CD4-positive, alpha-beta T cell treated with Interferon alpha-2 for 1 hour (primary cell): ENCODE measurements at regions not wholly inside any gene's neighbourhood (a gene's known extent, or its start where the extent isn't known, plus 50 kb on each side); places are given as distances from the start of the nearest gene placed in this dataset.

Experiments used
- DNase-seq, 2 donors: peaks; one replicate each; pipeline ENCODE4 v3.0.0-alpha.2; 2020 to 2022

- no peak for DNase-seq
These were observed 154.9 kb upstream of the PWP1 start for GRCh38 chr12:107530701-107531100.

- no peak for DNase-seq
These were observed 152.4 kb upstream of the PWP1 start for GRCh38 chr12:107533218-107533617.

- no peak for DNase-seq
These were observed 149.0 kb upstream of the PWP1 start for GRCh38 chr12:107536613-107537012.

GRCh38 chr12:107537464-107538119 is 148.0 kb upstream of the PWP1 start:
- DNase-seq: no peak

- DNase-seq: no peak
These were observed 146.2 kb upstream of the PWP1 start for GRCh38 chr12:107539196-107539939.

GRCh38 chr12:107541001-107541705 is 144.4 kb upstream of the PWP1 start:
- no peak for DNase-seq

- DNase-seq: no peak
These were observed 142.2 kb upstream of the PWP1 start for GRCh38 chr12:107543416-107543815.

- DNase-seq: no peak
These were observed 141.8 kb upstream of the PWP1 start for GRCh38 chr12:107543841-107544240.

GRCh38 chr12:107544937-107545336 is 140.7 kb upstream of the PWP1 start:
- DNase-seq: no peak

GRCh38 chr12:107545737-107546353 is 139.8 kb upstream of the PWP1 start:
- no peak for DNase-seq

- DNase-seq: no peak
These were observed 138.2 kb upstream of the PWP1 start for GRCh38 chr12:107547389-107547788.

- no peak for DNase-seq
These were observed 135.7 kb upstream of the PWP1 start for GRCh38 chr12:107549651-107550480.

- DNase-seq: no peak
These were observed 134.2 kb upstream of the PWP1 start for GRCh38 chr12:107551434-107551833.

GRCh38 chr12:107552263-107552662 is 133.3 kb upstream of the PWP1 start:
- no peak for DNase-seq

- DNase-seq: no peak
These were observed 132.3 kb upstream of the PWP1 start for GRCh38 chr12:107553211-107553765.

GRCh38 chr12:107554941-107555340 is 130.7 kb upstream of the PWP1 start:
- DNase-seq: no peak

- DNase-seq: no peak
These were observed 128.6 kb upstream of the PWP1 start for GRCh38 chr12:107557026-107557425.

GRCh38 chr12:107557589-107558100 is 128.0 kb upstream of the PWP1 start:
- DNase-seq: no peak

- no peak for DNase-seq
These were observed 127.3 kb upstream of the PWP1 start for GRCh38 chr12:107558141-107558815.

- DNase-seq: no peak
These were observed 126.7 kb upstream of the PWP1 start for GRCh38 chr12:107558816-107559382.
